IMR-90 (cell line): ENCODE measurements at regions not wholly inside any gene's neighbourhood (a gene's known extent, or its start where the extent isn't known, plus 50 kb on each side); places are given as distances from the start of the nearest gene placed in this dataset.
"Not testable (repeated sequence)": the region's sequence is repeated elsewhere in the genome, so short reads cannot be mapped to it uniquely, and the experiment has no call there.

ENCODE experiments used
- ATAC-seq: fragments of 200-7000 bp; cut with Tn5 transposase; 2 replicates; pipeline ENCODE4 v1.9.1; 2020; ENCODE audit warnings: low read depth, mild to moderate bottlenecking, moderate library complexity
- BruUV-seq: library from RNA; stranded (reverse); fragments of 400-500 nt; replicated peaks from 2 replicates; lab custom pipeline; 2021; lab: Mats Ljungman, UMichigan
- CTCF ChIA-PET: fragments of 300-600 bp; formaldehyde crosslinking; extraction: SDS; loops from one replicate; lab custom pipeline; 2021; ENCODE audit warnings: antibody characterized with exemption; lab: Yijun Ruan, JAX
- POLR2A ChIA-PET: fragments of 300-600 bp; sonication (Branson Sonifier 250); formaldehyde crosslinking; loops from one replicate; lab custom pipeline; 2022; ENCODE audit warnings: antibody characterized with exemption; ENCODE audit not compliant: unreplicated experiment; lab: Charles Lee
- DNase-seq: peaks from one replicate; pipeline ENCODE4 v3.0.0; 2013
- H2AFZ ChIP-seq: replicated peaks from 2 replicates; pipeline ENCODE3; 2013; ENCODE audit warnings: low read length, mild to moderate bottlenecking; ENCODE audit not compliant: poor library complexity
- H2AK5ac ChIP-seq: 2 replicates; pipeline ENCODE4 v1.6.1; 2013; ENCODE audit warnings: low read depth, low read length, inconsistent platforms
- H2AK9ac ChIP-seq: replicated peaks from 2 replicates; pipeline ENCODE3; 2013; ENCODE audit warnings: mild to moderate bottlenecking, low read depth, low read length, moderate library complexity; ENCODE audit not compliant: poor library complexity
- H2BK120ac ChIP-seq: 2 replicates; pipeline ENCODE4 v1.6.1; 2013; ENCODE audit warnings: low read depth, low read length, inconsistent platforms
- H2BK15ac ChIP-seq: 3 replicates; pipeline ENCODE4 v1.6.1; 2013; ENCODE audit warnings: low read depth, low read length, inconsistent platforms
- H2BK20ac ChIP-seq: 2 replicates; pipeline ENCODE4 v1.6.1; 2013; ENCODE audit warnings: low read depth, mild to moderate bottlenecking, inconsistent platforms, low read length, moderate library complexity
- H2BK5ac ChIP-seq: 2 replicates; pipeline ENCODE4 v1.6.1; 2013; ENCODE audit warnings: mild to moderate bottlenecking, low read depth, low read length, inconsistent platforms; ENCODE audit not compliant: poor library complexity, severe bottlenecking
- H3K14ac ChIP-seq: replicated peaks from 2 replicates; pipeline ENCODE4 v1.6.1; 2013; ENCODE audit warnings: low read depth, low read length, inconsistent platforms
- H3K18ac ChIP-seq: 2 replicates; pipeline ENCODE4 v1.6.1; 2013; ENCODE audit warnings: low read depth, low read length, control low read depth
- H3K23ac ChIP-seq: 2 replicates; pipeline ENCODE4 v1.6.1; 2013; ENCODE audit warnings: low read depth, low read length, inconsistent platforms
- H3K27ac ChIP-seq: 2 replicates; pipeline ENCODE4 v1.5.1; 2013; ENCODE audit warnings: mild to moderate bottlenecking, control low read depth, low read length; ENCODE audit not compliant: insufficient read depth
- H3K27me3 ChIP-seq: 2 replicates; pipeline ENCODE4 v1.6.1; 2013; ENCODE audit warnings: low read length; ENCODE audit not compliant: control insufficient read depth, insufficient read depth
- H3K36me3 ChIP-seq: 2 replicates; pipeline ENCODE4 v1.6.1; 2013; ENCODE audit warnings: low read length, mixed read lengths; ENCODE audit not compliant: control insufficient read depth, insufficient read depth
- H3K4ac ChIP-seq: 2 replicates; pipeline ENCODE4 v1.6.1; 2013; ENCODE audit warnings: low read depth, low read length, inconsistent platforms
- H3K4me1 ChIP-seq: 2 replicates; pipeline ENCODE4 v1.6.1; 2013; ENCODE audit warnings: low read length, mixed read lengths; ENCODE audit not compliant: control insufficient read depth, insufficient read depth
- H3K4me2 ChIP-seq: 2 replicates; pipeline ENCODE4 v1.6.1; 2013; ENCODE audit warnings: low read depth, mild to moderate bottlenecking, control low read depth, low read length, moderate library complexity
- H3K4me3 ChIP-seq: 2 replicates; pipeline ENCODE4 v1.5.1; 2013; ENCODE audit warnings: low read depth, mild to moderate bottlenecking, control low read depth, low read length, moderate library complexity; ENCODE audit not compliant: insufficient read depth
- H3K56ac ChIP-seq: 2 replicates; pipeline ENCODE4 v1.6.1; 2013; ENCODE audit warnings: low read length, inconsistent platforms; ENCODE audit not compliant: insufficient read depth; ENCODE audit errors: extremely low read depth
- H3K79me1 ChIP-seq, 2 experiments: 2 replicates each; pipeline ENCODE4 v1.6.1; 2013; ENCODE audit warnings: low read length in 2 of 2, inconsistent platforms in 1 of 2, low read depth in 1 of 2
- H3K9ac ChIP-seq: 2 replicates; pipeline ENCODE4 v1.6.1; 2013; ENCODE audit warnings: low read depth, low read length, control low read depth
- H3K9me1 ChIP-seq: 2 replicates; pipeline ENCODE4 v1.6.1; 2013; ENCODE audit warnings: low read length, inconsistent platforms; ENCODE audit not compliant: insufficient read depth
- H3K9me3 ChIP-seq: 2 replicates; pipeline ENCODE4 v1.6.1; 2013; ENCODE audit warnings: low read length; ENCODE audit not compliant: control insufficient read depth, insufficient read depth
- H4K20me1 ChIP-seq: 2 replicates; pipeline ENCODE4 v1.6.1; 2013; ENCODE audit warnings: low read length, inconsistent platforms; ENCODE audit not compliant: insufficient read depth
- H4K5ac ChIP-seq: 2 replicates; pipeline ENCODE4 v1.6.1; 2013; ENCODE audit warnings: mild to moderate bottlenecking, low read depth, low read length, control low read depth
- H4K8ac ChIP-seq, 2 experiments: 2 replicates each; pipeline ENCODE4 v1.6.1; 2013; ENCODE audit warnings: low read depth in 2 of 2, low read length in 2 of 2, control low read depth in 1 of 2, inconsistent platforms in 1 of 2
- H4K91ac ChIP-seq: 2 replicates; pipeline ENCODE4 v1.6.1; 2013; ENCODE audit warnings: low read depth, low read length, inconsistent platforms; ENCODE audit not compliant: insufficient read depth
- CEBPB ChIP-seq: IDR thresholded peaks from 2 replicates; pipeline ENCODE4 v1.6.1; 2012; ENCODE audit warnings: low read depth, low read length, improper control_type of control experiment
- WGBS, 2 experiments: methylation state at CpG; one replicate each; pipeline versions ENCODE4 v1.1.5 to v1.1.7; 2013; ENCODE audit warnings: missing lambda C conversion rate in 2 of 2; ENCODE audit not compliant: insufficient read length in 1 of 2; ENCODE audit errors: extremely low coverage in 2 of 2; 5-methylcytosine and 5-hydroxymethylcytosine counted together
- dilution Hi-C: fragments of 300-500 bp; cut with HindIII; formaldehyde crosslinking; loops from one replicate; pipeline ENCODE4 v1.14.3; 2018; ENCODE audit warnings: low sequenced_read_pairs; ENCODE audit not compliant: unreplicated experiment
- in situ Hi-C: fragments of 300-500 bp; cut with MboI; formaldehyde crosslinking; loops from 3 replicates; pipeline ENCODE4 v1.14.3; 2019; ENCODE audit warnings: low sequenced_read_pairs, inconsistent platforms, mixed read lengths
- intact Hi-C: fragments of 100-400 bp; cut with micrococcal nuclease; formaldehyde crosslinking; loops from 2 replicates; pipeline ENCODE4 v1.10.0; 2022

DNA sequence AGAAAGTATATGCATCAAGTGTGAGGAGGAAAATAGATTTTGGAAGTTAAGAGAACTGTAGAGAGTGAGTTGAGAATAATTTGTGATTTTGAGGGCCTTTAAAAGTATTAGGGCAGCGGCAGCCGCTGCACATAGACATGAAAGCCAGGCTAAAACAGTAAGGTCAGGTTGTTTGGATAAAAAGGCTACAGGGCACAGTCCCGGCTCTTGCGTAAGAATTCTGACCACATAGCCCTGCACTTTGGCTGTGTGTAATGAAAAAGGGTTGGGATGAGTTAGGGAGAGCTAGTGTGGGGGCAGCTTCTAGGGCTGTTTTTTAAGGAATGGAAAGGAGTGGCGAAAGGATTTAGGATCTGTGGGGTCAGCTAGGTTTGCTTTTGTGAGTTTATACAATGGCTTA, 130.8 kb downstream of the CCDC71L start:
- H2AK5ac ChIP-seq, intact Hi-C loops, H4K5ac ChIP-seq, H3K4me2 ChIP-seq, H3K79me1 ChIP-seq, ATAC-seq, CTCF ChIA-PET, H3K23ac ChIP-seq, H3K4me1 ChIP-seq, H3K14ac ChIP-seq, H3K36me3 ChIP-seq, H3K27me3 ChIP-seq, H2BK120ac ChIP-seq, H4K8ac ChIP-seq, H3K9me1 ChIP-seq, H3K27ac ChIP-seq, POLR2A ChIA-PET, H2BK5ac ChIP-seq, H3K9me3 ChIP-seq, H2AK9ac ChIP-seq, H3K4ac ChIP-seq, H3K56ac ChIP-seq, H2BK15ac ChIP-seq, dilution Hi-C loops, BruUV-seq, H2BK20ac ChIP-seq, H4K91ac ChIP-seq, H3K4me3 ChIP-seq, H3K9ac ChIP-seq, H4K20me1 ChIP-seq, H3K18ac ChIP-seq, H2AFZ ChIP-seq, in situ Hi-C loops: not testable (repeated sequence)
- DNase-seq, result peak; percentile 23
- TF ChIP-seq CEBPB, result peak; percentile 78
- WGBS, 2 experiments, result 76% methylated on average over 5 of the region's 5 CpGs; no CpG with 5 or more reads in 1 of the 2 experiments

DNA sequence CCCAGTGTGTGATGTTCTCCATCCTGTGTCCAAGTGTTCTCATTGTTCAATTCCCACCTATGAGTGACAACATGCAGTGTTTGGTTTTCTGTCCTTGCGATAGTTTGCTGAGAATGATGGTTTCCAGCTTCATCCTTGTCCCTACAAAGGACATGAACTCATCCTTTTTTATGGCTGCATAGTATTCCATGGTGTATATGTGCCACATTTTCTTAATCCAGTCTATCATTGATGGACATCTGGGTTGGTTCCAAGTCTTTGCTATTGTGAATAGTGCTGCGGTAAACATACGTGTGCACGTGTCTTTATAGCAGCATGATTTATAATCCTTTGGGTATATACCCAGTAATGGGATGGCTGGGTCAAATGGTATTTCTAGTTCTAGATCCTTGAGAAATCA, 134.3 kb downstream of the CCDC71L start:
- H3K79me1 ChIP-seq, H4K91ac ChIP-seq, H3K36me3 ChIP-seq, intact Hi-C loops, DNase-seq, in situ Hi-C loops, H3K56ac ChIP-seq, H3K18ac ChIP-seq, dilution Hi-C loops, H4K20me1 ChIP-seq, H3K4me2 ChIP-seq, H3K4me3 ChIP-seq, ATAC-seq, H4K5ac ChIP-seq, POLR2A ChIA-PET, H3K9me3 ChIP-seq, H3K27me3 ChIP-seq, H2AK5ac ChIP-seq, H3K23ac ChIP-seq, H4K8ac ChIP-seq, H2BK5ac ChIP-seq, H3K9ac ChIP-seq, H2AFZ ChIP-seq, CTCF ChIA-PET, H3K4me1 ChIP-seq, H3K27ac ChIP-seq, H3K4ac ChIP-seq, H2BK15ac ChIP-seq, H2BK120ac ChIP-seq, BruUV-seq, H3K9me1 ChIP-seq, H2AK9ac ChIP-seq, H3K14ac ChIP-seq, H2BK20ac ChIP-seq: not testable (repeated sequence)
- WGBS, 2 experiments, result no CpG with 5 or more reads among the region's 4 CpGs
